ENCODE measurements at regions not wholly inside any gene's neighbourhood (a gene's known extent, or its start where the extent isn't known, plus 50 kb on each side); places are given as distances from the start of the nearest gene placed in this dataset.
A peak's percentile ranks its signal among the peaks of the same experiment; 100 is the strongest.

DNA sequence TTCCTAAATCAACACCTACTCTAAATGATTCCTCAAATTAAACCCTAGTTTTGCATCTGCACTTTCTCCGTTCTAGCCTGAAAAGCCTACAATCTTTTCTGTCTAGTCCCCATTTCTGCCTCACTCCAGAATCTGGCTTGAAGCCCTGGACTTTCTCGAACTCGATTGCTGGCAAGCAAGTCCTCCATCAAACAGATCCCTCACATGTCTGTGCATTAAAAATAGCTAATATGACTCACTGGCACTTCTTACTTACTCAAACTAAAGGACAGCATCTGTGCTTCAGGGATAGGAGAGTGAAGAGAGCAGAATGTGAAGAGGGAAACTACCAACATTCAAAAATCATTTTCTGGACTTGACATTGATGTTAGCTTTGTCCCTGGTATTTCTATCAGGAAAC, 51.8 kb upstream of the CXADR start:
- DNase-seq: no peak
- H3K27ac Mint-ChIP-seq: no peak overlapping the region
- peaks cover 2% of the 10 kb centered on the region for H3K27me3 Mint-ChIP-seq
- ChIA-PET POLR2A (no interaction called here), CTCF (no interaction called here)
- no peaks in the 10 kb centered on the region for H3K36me3 Mint-ChIP-seq (ENCODE audit: low read depth)
- no peak overlapping the region for H3K4me3 Mint-ChIP-seq
- H3K9me3 Mint-ChIP-seq: no peaks in the 10 kb centered on the region
- H3K4me1 Mint-ChIP-seq: no peaks in the 10 kb centered on the region

DNA sequence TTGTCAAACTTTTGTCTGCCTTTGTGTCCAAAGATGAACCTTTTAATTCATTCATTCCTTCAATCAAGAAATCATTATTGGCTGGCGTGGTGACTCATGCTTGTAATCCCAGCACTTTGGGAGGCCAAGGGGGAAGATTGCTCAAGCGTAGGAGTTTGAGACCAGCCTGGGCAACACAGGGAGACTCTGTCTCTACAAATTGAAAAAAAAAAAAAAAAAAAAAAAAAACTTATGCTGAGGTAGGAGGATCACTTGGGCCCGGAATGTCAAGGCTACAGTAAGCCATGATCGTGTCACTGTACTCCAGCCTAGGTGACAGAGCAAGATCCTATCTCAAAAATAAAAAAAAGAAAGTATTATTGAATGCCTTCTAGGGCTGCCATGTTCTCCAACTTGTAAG, 51.3 kb upstream of the CXADR start:
- Mint-ChIP-seq H3K9me3 (no peaks in the 10 kb centered on the region), H3K4me1 (no peaks in the 10 kb centered on the region), H3K27ac (no peak overlapping the region), H3K36me3 (ENCODE audit: low read depth) (no peaks in the 10 kb centered on the region), H3K27me3 (no peaks in the 10 kb centered on the region), H3K4me3 (no peak overlapping the region)
- no peak for DNase-seq
- POLR2A ChIA-PET: no interaction called here
- CTCF ChIA-PET: no interaction called here

DNA sequence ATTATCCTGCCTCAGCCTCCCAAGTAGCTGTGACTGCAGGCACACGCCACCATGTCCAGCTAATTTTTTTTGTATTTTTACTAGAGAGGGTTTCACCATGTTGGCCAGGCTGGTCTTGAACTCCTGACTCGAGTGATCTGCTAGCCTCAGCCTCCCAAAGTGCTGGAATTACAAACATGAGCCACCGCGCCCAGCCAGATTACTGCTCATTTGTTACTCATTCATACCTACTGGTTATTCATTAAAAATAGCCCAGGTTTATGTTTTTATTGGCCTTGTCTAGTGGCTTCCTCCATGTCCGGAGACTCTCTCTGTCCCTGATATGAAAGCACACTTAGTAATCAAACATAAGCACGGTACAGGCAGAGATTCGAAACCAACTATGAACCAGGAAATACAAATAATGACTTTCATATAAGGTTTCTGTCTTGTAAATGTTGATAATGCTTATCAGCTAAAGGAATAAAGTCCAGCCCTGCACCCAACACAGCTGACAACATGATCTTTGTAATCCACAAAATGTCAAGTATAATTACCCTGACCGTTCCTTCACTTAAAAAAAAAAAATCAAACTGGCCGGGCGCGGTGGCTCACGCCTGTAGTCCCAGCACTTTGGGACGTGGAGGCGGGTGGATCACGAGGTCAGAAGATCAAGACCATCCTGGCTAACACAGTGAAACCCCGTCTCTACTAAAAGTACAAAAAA, 50.4 kb upstream of the CXADR start:
- POLR2A ChIA-PET: no interaction called here
- no peak for DNase-seq
- Mint-ChIP-seq H3K27ac (no peak overlapping the region), H3K36me3 (ENCODE audit: low read depth) (no peaks in the 10 kb centered on the region), H3K4me1 (no peaks in the 10 kb centered on the region), H3K27me3 (no peaks in the 10 kb centered on the region), H3K4me3 (no peak overlapping the region), H3K9me3 (no peaks in the 10 kb centered on the region)
- CTCF ChIA-PET: no interaction called here

Small RNA genes in the stretch of these regions (microRNA-seq; reads per million reads assigned to microRNA genes)
- 6.1 reads per million, percentile 31 among the genes with 10 or more reads in this experiment for gene MIR125B2 (ENCODE audit: borderline microRNAs expressed, borderline replicate concordance)
- 758 reads per million, percentile 84 among the genes with 10 or more reads in this experiment for gene MIR99A (ENCODE audit: borderline microRNAs expressed, borderline replicate concordance)
- 45.7 reads per million, percentile 62 among the genes with 10 or more reads in this experiment for gene MIRLET7C (ENCODE audit: borderline microRNAs expressed, borderline replicate concordance)
